Activated CD8-positive, alpha-beta memory T cell treated with anti-CD3 and anti-CD28 coated beads, Interleukin-2, amount 10 ng/mL, durations not matched to agents 7 days and 5 days (primary cell): ENCODE measurements at regions not wholly inside any gene's neighbourhood (a gene's known extent, or its start where the extent isn't known, plus 50 kb on each side); places are given as distances from the start of the nearest gene placed in this dataset.
"Not testable (repeated sequence)": the region's sequence is repeated elsewhere in the genome, so short reads cannot be mapped to it uniquely, and the experiment has no call there.

Source experiments
- ATAC-seq: fragments of 150-1000 bp; cut with Tn5 transposase; one replicate; pipeline ENCODE4 v1.10.0; 2021; ENCODE audit warnings: moderate library complexity
- CTCF ChIA-PET: fragments of 350-600 bp; sonication (Branson Sonifier 250); formaldehyde crosslinking; loops from one replicate; lab custom pipeline; 2021; ENCODE audit warnings: antibody characterized with exemption; lab: Charles Lee
- DNase-seq: peaks from one replicate; pipeline ENCODE4 v3.0.0-alpha.2; 2020
- H3K27ac Mint-ChIP-seq: one replicate; pipeline ENCODE4 v1.8.0; 2021; ENCODE audit warnings: mild to moderate bottlenecking, mixed read lengths
- H3K27me3 Mint-ChIP-seq: one replicate; pipeline ENCODE4 v1.8.0; 2021; ENCODE audit warnings: mixed read lengths
- H3K36me3 Mint-ChIP-seq: one replicate; pipeline ENCODE4 v1.8.0; 2021; ENCODE audit warnings: mild to moderate bottlenecking, mixed read lengths
- H3K4me1 Mint-ChIP-seq: one replicate; pipeline ENCODE4 v1.8.0; 2021; ENCODE audit warnings: mixed read lengths
- H3K4me3 Mint-ChIP-seq: one replicate; pipeline ENCODE4 v1.8.0; 2021; ENCODE audit warnings: mild to moderate bottlenecking, moderate library complexity, mixed read lengths
- H3K9me3 Mint-ChIP-seq: one replicate; pipeline ENCODE4 v1.8.0; 2022; ENCODE audit warnings: low read depth, mixed read lengths

GRCh38 chr2:110291909-110292579, 79.7 kb upstream of the MTLN start:
- H3K4me3 Mint-ChIP-seq, H3K27me3 Mint-ChIP-seq, H3K27ac Mint-ChIP-seq, DNase-seq, CTCF ChIA-PET, H3K9me3 Mint-ChIP-seq, ATAC-seq, H3K36me3 Mint-ChIP-seq, H3K4me1 Mint-ChIP-seq: not testable (repeated sequence)

GRCh38 chr2:110287817-110288216, 75.5 kb upstream of the MTLN start:
- CTCF ChIA-PET, ATAC-seq, H3K4me1 Mint-ChIP-seq, H3K27me3 Mint-ChIP-seq, DNase-seq, H3K9me3 Mint-ChIP-seq, H3K27ac Mint-ChIP-seq, H3K36me3 Mint-ChIP-seq, H3K4me3 Mint-ChIP-seq: not testable (repeated sequence)

- H3K27ac Mint-ChIP-seq, CTCF ChIA-PET, H3K36me3 Mint-ChIP-seq, H3K4me1 Mint-ChIP-seq, H3K27me3 Mint-ChIP-seq, H3K9me3 Mint-ChIP-seq, ATAC-seq, DNase-seq, H3K4me3 Mint-ChIP-seq: not testable (repeated sequence)
Observed at GRCh38 chr2:110287253-110287652, 74.9 kb upstream of the MTLN start.

GRCh38 chr2:110285002-110285401, 72.7 kb upstream of the MTLN start:
- H3K27me3 Mint-ChIP-seq, H3K4me3 Mint-ChIP-seq, DNase-seq, ATAC-seq, H3K36me3 Mint-ChIP-seq, H3K4me1 Mint-ChIP-seq, CTCF ChIA-PET, H3K27ac Mint-ChIP-seq, H3K9me3 Mint-ChIP-seq: not testable (repeated sequence)

- H3K27me3 Mint-ChIP-seq, DNase-seq, H3K9me3 Mint-ChIP-seq, CTCF ChIA-PET, H3K4me1 Mint-ChIP-seq, H3K36me3 Mint-ChIP-seq, H3K4me3 Mint-ChIP-seq, ATAC-seq, H3K27ac Mint-ChIP-seq: not testable (repeated sequence)
Observed at GRCh38 chr2:110280804-110281203, 68.5 kb upstream of the MTLN start.

- H3K4me1 Mint-ChIP-seq, H3K4me3 Mint-ChIP-seq, H3K27ac Mint-ChIP-seq, H3K36me3 Mint-ChIP-seq, DNase-seq, ATAC-seq, H3K27me3 Mint-ChIP-seq, CTCF ChIA-PET, H3K9me3 Mint-ChIP-seq: not testable (repeated sequence)
Observed at GRCh38 chr2:110277054-110277453, 64.7 kb upstream of the MTLN start.

- H3K27ac Mint-ChIP-seq, DNase-seq, H3K27me3 Mint-ChIP-seq, CTCF ChIA-PET, ATAC-seq, H3K36me3 Mint-ChIP-seq, H3K9me3 Mint-ChIP-seq, H3K4me1 Mint-ChIP-seq, H3K4me3 Mint-ChIP-seq: not testable (repeated sequence)
Observed at GRCh38 chr2:110276092-110276491, 63.7 kb upstream of the MTLN start.

GRCh38 chr2:110269674-110270073, 57.3 kb upstream of the MTLN start:
- H3K9me3 Mint-ChIP-seq, H3K4me3 Mint-ChIP-seq, H3K27me3 Mint-ChIP-seq, ATAC-seq, H3K27ac Mint-ChIP-seq, H3K4me1 Mint-ChIP-seq, H3K36me3 Mint-ChIP-seq, CTCF ChIA-PET, DNase-seq: not testable (repeated sequence)

GRCh38 chr2:110267828-110268407, 55.6 kb upstream of the MTLN start:
- H3K9me3 Mint-ChIP-seq, H3K36me3 Mint-ChIP-seq, H3K27me3 Mint-ChIP-seq, H3K27ac Mint-ChIP-seq, H3K4me3 Mint-ChIP-seq, H3K4me1 Mint-ChIP-seq, CTCF ChIA-PET: not testable (repeated sequence)
- DNase-seq: peak; percentile 21
- ATAC-seq: peak; percentile 80

- H3K4me3 Mint-ChIP-seq, H3K36me3 Mint-ChIP-seq, H3K4me1 Mint-ChIP-seq, CTCF ChIA-PET, ATAC-seq, DNase-seq, H3K9me3 Mint-ChIP-seq, H3K27me3 Mint-ChIP-seq, H3K27ac Mint-ChIP-seq: not testable (repeated sequence)
Observed at GRCh38 chr2:110264804-110265203, 52.5 kb upstream of the MTLN start.

- H3K9me3 Mint-ChIP-seq, DNase-seq, H3K4me1 Mint-ChIP-seq, H3K36me3 Mint-ChIP-seq, ATAC-seq, H3K27me3 Mint-ChIP-seq, CTCF ChIA-PET, H3K27ac Mint-ChIP-seq, H3K4me3 Mint-ChIP-seq: not testable (repeated sequence)
Observed at GRCh38 chr2:110264076-110264681, 51.8 kb upstream of the MTLN start.

- H3K27me3 Mint-ChIP-seq, H3K27ac Mint-ChIP-seq, CTCF ChIA-PET, H3K4me3 Mint-ChIP-seq, H3K36me3 Mint-ChIP-seq, H3K4me1 Mint-ChIP-seq, DNase-seq, ATAC-seq, H3K9me3 Mint-ChIP-seq: not testable (repeated sequence)
Observed at GRCh38 chr2:110263462-110263861, 51.1 kb upstream of the MTLN start.
